GM23248 (cell line): ENCODE measurements at regions not wholly inside any gene's neighbourhood (a gene's known extent, or its start where the extent isn't known, plus 50 kb on each side); places are given as distances from the start of the nearest gene placed in this dataset.

ENCODE experiments used
- DNase-seq: peaks from one replicate; pipeline ENCODE4 v3.0.0-alpha.2; 2015
- H2AFZ ChIP-seq: fragments of 200-600 bp; sonication (generic); 2 replicates; pipeline ENCODE4 v1.6.1; 2016; ENCODE audit warnings: antibody characterized with exemption
- H3F3A ChIP-seq: fragments of 200-600 bp; sonication (generic); 2 replicates; pipeline ENCODE4 v1.6.1; 2016; ENCODE audit warnings: mild to moderate bottlenecking, antibody characterized with exemption, mixed run types; ENCODE audit not compliant: insufficient read depth
- H3K27ac ChIP-seq: fragments of 200-600 bp; sonication (generic); 2 replicates; pipeline ENCODE4 v1.5.1; 2016; ENCODE audit warnings: mild to moderate bottlenecking
- H3K27me3 ChIP-seq: fragments of 200-600 bp; sonication (generic); replicated peaks from 2 replicates; pipeline ENCODE4 v1.6.1; 2016; ENCODE audit warnings: mild to moderate bottlenecking; ENCODE audit not compliant: insufficient read depth
- H3K36me3 ChIP-seq: fragments of 200-600 bp; sonication (generic); 2 replicates; pipeline ENCODE4 v1.6.1; 2016; ENCODE audit warnings: low read depth, mild to moderate bottlenecking
- H3K4me1 ChIP-seq: fragments of 200-600 bp; sonication (generic); 2 replicates; pipeline ENCODE4 v1.6.1; 2016; ENCODE audit warnings: mild to moderate bottlenecking; ENCODE audit not compliant: insufficient read depth
- H3K4me2 ChIP-seq: fragments of 200-600 bp; sonication (generic); one replicate; pipeline ENCODE4 v1.6.1; 2016; ENCODE audit warnings: mild to moderate bottlenecking; ENCODE audit not compliant: unreplicated experiment
- H3K4me3 ChIP-seq: fragments of 200-600 bp; sonication (generic); 2 replicates; pipeline ENCODE4 v1.5.1; 2016; ENCODE audit warnings: mild to moderate bottlenecking
- H3K79me2 ChIP-seq: fragments of 200-600 bp; sonication (generic); 2 replicates; pipeline ENCODE4 v1.6.1; 2016; ENCODE audit warnings: mild to moderate bottlenecking; ENCODE audit not compliant: insufficient read depth
- H3K9ac ChIP-seq: fragments of 200-600 bp; sonication (generic); 2 replicates; pipeline ENCODE4 v1.6.1; 2016; ENCODE audit warnings: mild to moderate bottlenecking
- H3K9me2 ChIP-seq: fragments of 200-600 bp; sonication (generic); 2 replicates; pipeline ENCODE4 v1.6.1; 2016; ENCODE audit warnings: mixed run types, mild to moderate bottlenecking, moderate library complexity; ENCODE audit not compliant: insufficient read depth
- H3K9me3 ChIP-seq: fragments of 200-600 bp; sonication (generic); one replicate; pipeline ENCODE4 v1.6.1; 2017; ENCODE audit warnings: low read depth
- H4K20me1 ChIP-seq: fragments of 200-600 bp; sonication (generic); 2 replicates; pipeline ENCODE4 v1.6.0; 2016; ENCODE audit not compliant: insufficient read depth
- EZH2 ChIP-seq: fragments of 200-600 bp; sonication (generic); IDR thresholded peaks from 2 replicates; pipeline ENCODE4 v1.6.1; 2018; ENCODE audit warnings: antibody characterized with exemption, mild to moderate bottlenecking; ENCODE audit not compliant: insufficient read depth, poor library complexity, severe bottlenecking
- EZH2phosphoT487 ChIP-seq: fragments of 200-600 bp; sonication (generic); IDR thresholded peaks from 2 replicates; pipeline ENCODE4 v1.6.1; 2018; ENCODE audit warnings: antibody characterized with exemption, moderate library complexity, mild to moderate bottlenecking, low read depth; ENCODE audit not compliant: insufficient read depth
- WGBS, 2 experiments: methylation state at CpG; one replicate each; pipeline ENCODE4 v1.1.6; 2015 to 2017; ENCODE audit warnings: low lambda C conversion rate in 2 of 2, low coverage in 1 of 2; ENCODE audit errors: missing lambda C conversion rate in 2 of 2; 5-methylcytosine and 5-hydroxymethylcytosine counted together
- in situ Hi-C: fragments of 300-500 bp; cut with MboI; formaldehyde crosslinking; loops from 2 replicates; pipeline ENCODE4 v1.15.0; 2020

- WGBS, 2 experiments: 85 to 86% methylated on average over 6 of the region's 6 CpGs
- no peak for DNase-seq
- peak overlapping the region; percentile 19 for H3K4me3 ChIP-seq
- H3K27ac ChIP-seq: no peak overlapping the region
- no peaks in the 10 kb centered on the region for H3K27me3 ChIP-seq
- peaks cover 12% of the 10 kb centered on the region for H3K4me1 ChIP-seq
- H3K4me2 ChIP-seq: peak overlapping the region; percentile 60
- peaks cover 13% of the 10 kb centered on the region; the same call in 1 of the 2 replicates for H3F3A ChIP-seq
- no peaks in the 10 kb centered on the region for H3K79me2 ChIP-seq
- H3K36me3 ChIP-seq: no peaks in the 10 kb centered on the region
- no peak overlapping the region for H3K9ac ChIP-seq
- H3K9me3 ChIP-seq: no peaks in the 10 kb centered on the region
- no peaks in the 10 kb centered on the region for H3K9me2 ChIP-seq
- in situ Hi-C loops: no loop called here
- H2AFZ ChIP-seq: peak overlapping the region; percentile 63
- H4K20me1 ChIP-seq: no peaks in the 10 kb centered on the region
- no peak for TF ChIP-seq EZH2
- TF ChIP-seq EZH2phosphoT487: no peak
Measured at GRCh38 chr1:87806379-87807094, 477.9 kb downstream of the LMO4 start.

- Histone ChIP-seq H3K4me2 (no peak overlapping the region), H3K27ac (no peak overlapping the region), H2AFZ (no peak overlapping the region), H3K9me2 (no peaks in the 10 kb centered on the region), H3K27me3 (no peaks in the 10 kb centered on the region), H3K79me2 (no peaks in the 10 kb centered on the region), H3K4me3 (no peak overlapping the region), H3F3A (peaks cover 13% of the 10 kb centered on the region; the same call in 1 of the 2 replicates), H3K9me3 (no peaks in the 10 kb centered on the region), H3K9ac (no peak overlapping the region), H4K20me1 (no peaks in the 10 kb centered on the region), H3K4me1 (peaks cover 12% of the 10 kb centered on the region), H3K36me3 (no peaks in the 10 kb centered on the region)
- TF ChIP-seq EZH2phosphoT487: no peak
- DNase-seq: no peak
- in situ Hi-C loops: no loop called here
- WGBS, 2 experiments: 52 to 71% methylated on average over 1 of the region's 1 CpG
Measured at GRCh38 chr1:87810166-87810565, 481.5 kb downstream of the LMO4 start.

GRCh38 chr1:87812871-87813577 lies 484.3 kb downstream of the LMO4 start:
- no peaks in the 10 kb centered on the region for H3K79me2 ChIP-seq
- no peak overlapping the region for H3K27ac ChIP-seq
- H3K4me3 ChIP-seq: no peak overlapping the region
- no peaks in the 10 kb centered on the region for H3K4me1 ChIP-seq
- H3K27me3 ChIP-seq: no peaks in the 10 kb centered on the region
- no peaks in the 10 kb centered on the region for H3K9me3 ChIP-seq
- H3K36me3 ChIP-seq: no peaks in the 10 kb centered on the region
- H4K20me1 ChIP-seq: no peaks in the 10 kb centered on the region
- TF ChIP-seq EZH2 (no peak), EZH2phosphoT487 (no peak)
- no peak overlapping the region for H3K4me2 ChIP-seq
- H2AFZ ChIP-seq: no peak overlapping the region
- no peak overlapping the region for H3K9ac ChIP-seq
- in situ Hi-C loops: no loop called here
- DNase-seq: no peak
- 92 to 95% methylated on average over 6 of the region's 6 CpGs for WGBS, 2 experiments
- no peaks in the 10 kb centered on the region for H3F3A ChIP-seq
- H3K9me2 ChIP-seq: no peaks in the 10 kb centered on the region

GRCh38 chr1:87814573-87814972 lies 485.9 kb downstream of the LMO4 start:
- H3K27ac ChIP-seq: no peak overlapping the region
- H3F3A ChIP-seq: no peaks in the 10 kb centered on the region
- no peaks in the 10 kb centered on the region for H3K9me2 ChIP-seq
- H3K9ac ChIP-seq: no peak overlapping the region
- H3K4me1 ChIP-seq: no peaks in the 10 kb centered on the region
- 90 to 96% methylated on average over 1 of the region's 1 CpG for WGBS, 2 experiments
- H3K36me3 ChIP-seq: no peaks in the 10 kb centered on the region
- no peaks in the 10 kb centered on the region for H3K9me3 ChIP-seq
- TF ChIP-seq EZH2phosphoT487: no peak
- TF ChIP-seq EZH2: no peak
- no peaks in the 10 kb centered on the region for H4K20me1 ChIP-seq
- in situ Hi-C loops: no loop called here
- no peaks in the 10 kb centered on the region for H3K79me2 ChIP-seq
- H2AFZ ChIP-seq: no peak overlapping the region
- no peak for DNase-seq
- no peak overlapping the region for H3K4me3 ChIP-seq
- no peaks in the 10 kb centered on the region for H3K27me3 ChIP-seq
- no peak overlapping the region for H3K4me2 ChIP-seq
